ENCODE measurements at regions not wholly inside any gene's neighbourhood (a gene's known extent, or its start where the extent isn't known, plus 50 kb on each side); places are given as distances from the start of the nearest gene placed in this dataset.

DNA sequence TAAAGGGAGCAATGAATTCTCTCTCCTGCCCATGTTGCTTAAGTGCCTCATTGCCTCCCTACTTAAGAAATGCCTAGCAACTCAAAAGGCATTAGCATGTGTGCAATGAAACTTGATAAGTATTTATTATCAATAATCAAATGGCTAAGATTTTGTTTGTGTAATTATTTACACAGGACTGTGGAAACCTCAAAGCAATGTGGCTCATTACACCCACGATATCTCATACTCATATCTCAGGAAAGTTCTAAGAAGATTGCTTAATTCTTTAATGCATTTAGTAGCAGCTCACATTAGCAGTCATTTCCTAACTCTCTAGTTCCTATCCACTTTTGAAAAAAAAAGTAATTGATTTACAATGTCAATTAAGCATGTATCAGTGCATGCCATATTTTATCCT, 253.3 kb downstream of the DUSP10 start:
- peaks cover 3% of the 10 kb centered on the region for H3K27me3 ChIP-seq (ENCODE audit: control insufficient read depth, insufficient read depth, low read length)
- no peak overlapping the region for H3K27ac ChIP-seq (ENCODE audit: low read depth, low read length)
- H3K9ac ChIP-seq (ENCODE audit: low read length), result no peak overlapping the region
- H3K4me1 ChIP-seq (ENCODE audit: control insufficient read depth, insufficient read depth, low read length), result no peaks in the 10 kb centered on the region
- H3K36me3 ChIP-seq (ENCODE audit: control insufficient read depth, insufficient read depth, low read length), result no peaks in the 10 kb centered on the region
- no peak overlapping the region for H3K4me3 ChIP-seq (ENCODE audit: low read length)

DNA sequence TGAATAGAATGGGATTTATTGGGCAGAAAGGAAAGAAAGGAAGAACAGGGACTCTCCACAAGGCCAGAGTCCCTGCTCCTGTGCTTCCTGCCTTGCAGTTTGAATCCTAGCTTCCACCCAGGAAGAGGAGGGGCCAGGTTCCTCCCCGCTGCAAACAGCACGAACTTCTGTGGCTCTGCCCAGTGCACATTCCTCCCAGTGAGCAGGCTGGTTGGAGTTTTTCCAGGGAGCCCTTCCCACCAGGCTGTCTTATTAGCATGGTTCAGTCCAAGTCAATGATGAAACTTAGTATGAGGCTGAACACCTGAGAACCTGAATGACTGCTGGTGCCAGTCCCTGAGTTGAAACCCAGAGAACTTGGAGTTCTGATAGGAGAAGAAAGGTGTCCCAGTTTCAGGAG, 247.2 kb downstream of the DUSP10 start:
- Histone ChIP-seq H3K36me3 (ENCODE audit: control insufficient read depth, insufficient read depth, low read length) (no peaks in the 10 kb centered on the region), H3K9ac (ENCODE audit: low read length) (no peak overlapping the region), H3K27ac (ENCODE audit: low read depth, low read length) (no peak overlapping the region), H3K4me3 (ENCODE audit: low read length) (no peak overlapping the region), H3K27me3 (ENCODE audit: control insufficient read depth, insufficient read depth, low read length) (no peaks in the 10 kb centered on the region), H3K4me1 (ENCODE audit: control insufficient read depth, insufficient read depth, low read length) (no peaks in the 10 kb centered on the region)

DNA sequence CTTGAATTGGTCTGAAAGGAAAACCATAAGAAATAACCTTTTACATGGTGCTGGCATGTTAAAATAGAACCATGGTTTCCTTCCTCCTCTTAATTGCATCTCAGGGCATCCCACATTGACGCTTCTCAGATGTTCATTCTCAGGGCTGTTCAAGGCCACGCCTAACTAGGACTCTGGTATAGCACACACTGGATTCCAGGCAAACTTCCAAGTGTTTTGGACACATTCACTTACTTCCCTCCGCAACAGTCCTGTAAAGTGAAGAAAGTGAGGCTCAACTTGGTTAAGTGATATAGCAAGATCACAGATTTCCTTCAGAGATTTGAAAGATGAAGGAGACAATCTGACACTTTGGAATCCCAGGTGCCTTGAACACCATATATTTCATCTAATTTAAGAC, 244.8 kb downstream of the DUSP10 start:
- Histone ChIP-seq H3K4me1 (ENCODE audit: control insufficient read depth, insufficient read depth, low read length) (no peaks in the 10 kb centered on the region), H3K4me3 (ENCODE audit: low read length) (no peak overlapping the region), H3K36me3 (ENCODE audit: control insufficient read depth, insufficient read depth, low read length) (no peaks in the 10 kb centered on the region), H3K27me3 (ENCODE audit: control insufficient read depth, insufficient read depth, low read length) (no peaks in the 10 kb centered on the region), H3K9ac (ENCODE audit: low read length) (no peak overlapping the region), H3K27ac (ENCODE audit: low read depth, low read length) (no peak overlapping the region)

DNA sequence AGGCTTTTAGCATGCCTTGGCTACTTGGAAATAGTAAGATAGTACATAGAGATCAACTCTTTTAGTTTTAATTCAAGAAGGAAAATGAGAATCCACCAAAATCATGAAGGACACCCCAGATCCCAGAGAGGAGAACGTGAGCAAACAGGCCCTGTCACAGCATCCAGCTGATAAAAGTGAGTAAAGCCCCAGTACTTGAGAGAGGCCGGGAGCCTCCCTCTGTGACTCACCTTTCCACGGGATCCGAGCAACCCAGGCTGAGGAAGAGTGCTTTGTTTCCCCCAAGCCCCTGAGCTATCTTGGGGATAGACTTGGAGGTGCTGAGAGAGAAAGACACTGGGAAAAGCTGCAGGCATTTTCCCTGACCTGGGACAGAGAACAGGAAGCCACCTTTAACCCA, 238.6 kb downstream of the DUSP10 start:
- Histone ChIP-seq H3K27ac (ENCODE audit: low read depth, low read length) (no peak overlapping the region), H3K9ac (ENCODE audit: low read length) (no peak overlapping the region), H3K36me3 (ENCODE audit: control insufficient read depth, insufficient read depth, low read length) (no peaks in the 10 kb centered on the region), H3K4me3 (ENCODE audit: low read length) (no peak overlapping the region), H3K4me1 (ENCODE audit: control insufficient read depth, insufficient read depth, low read length) (no peaks in the 10 kb centered on the region), H3K27me3 (ENCODE audit: control insufficient read depth, insufficient read depth, low read length) (no peaks in the 10 kb centered on the region)

DNA sequence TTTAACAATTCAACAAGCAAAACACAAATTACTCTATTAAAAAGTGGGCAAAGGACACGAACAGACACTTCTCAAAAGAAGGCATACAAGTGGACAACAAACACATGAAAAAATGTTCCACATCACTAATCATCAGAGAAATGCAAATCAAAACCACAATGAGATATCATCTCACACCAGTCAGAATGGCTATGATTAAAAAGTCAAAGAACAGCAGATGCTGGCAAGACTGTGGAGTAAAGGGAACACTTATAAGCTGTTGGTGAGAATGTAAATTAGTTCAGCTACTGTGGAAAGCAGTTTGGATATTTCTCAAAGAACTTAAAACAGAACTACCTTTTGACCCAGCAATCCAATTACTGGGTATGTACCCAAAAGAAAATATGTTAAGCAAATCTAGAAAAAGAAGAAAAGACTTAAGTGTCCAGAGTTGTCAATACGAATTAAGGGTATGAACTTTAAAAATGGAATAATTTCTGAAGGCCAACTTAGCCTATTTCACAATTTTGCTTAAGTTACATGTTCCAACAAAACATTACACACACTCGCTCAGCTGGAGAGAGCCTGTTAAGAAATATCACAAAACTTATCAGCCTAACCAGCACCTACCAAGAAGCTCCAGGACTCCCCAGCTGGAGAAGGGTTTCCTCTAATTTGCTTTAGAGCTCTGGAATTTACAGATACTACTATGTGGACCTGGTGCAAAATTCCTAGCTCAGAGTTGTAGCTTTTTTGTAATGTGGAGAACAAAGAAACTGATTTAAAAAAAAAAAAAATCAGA, 232.1 kb downstream of the DUSP10 start:
- H3K9ac ChIP-seq (ENCODE audit: low read length), result no peak overlapping the region
- H3K4me1 ChIP-seq (ENCODE audit: control insufficient read depth, insufficient read depth, low read length), result no peaks in the 10 kb centered on the region
- H3K27ac ChIP-seq (ENCODE audit: low read depth, low read length), result no peak overlapping the region
- no peaks in the 10 kb centered on the region for H3K36me3 ChIP-seq (ENCODE audit: control insufficient read depth, insufficient read depth, low read length)
- H3K27me3 ChIP-seq (ENCODE audit: control insufficient read depth, insufficient read depth, low read length), result no peaks in the 10 kb centered on the region
- no peak overlapping the region for H3K4me3 ChIP-seq (ENCODE audit: low read length)

DNA sequence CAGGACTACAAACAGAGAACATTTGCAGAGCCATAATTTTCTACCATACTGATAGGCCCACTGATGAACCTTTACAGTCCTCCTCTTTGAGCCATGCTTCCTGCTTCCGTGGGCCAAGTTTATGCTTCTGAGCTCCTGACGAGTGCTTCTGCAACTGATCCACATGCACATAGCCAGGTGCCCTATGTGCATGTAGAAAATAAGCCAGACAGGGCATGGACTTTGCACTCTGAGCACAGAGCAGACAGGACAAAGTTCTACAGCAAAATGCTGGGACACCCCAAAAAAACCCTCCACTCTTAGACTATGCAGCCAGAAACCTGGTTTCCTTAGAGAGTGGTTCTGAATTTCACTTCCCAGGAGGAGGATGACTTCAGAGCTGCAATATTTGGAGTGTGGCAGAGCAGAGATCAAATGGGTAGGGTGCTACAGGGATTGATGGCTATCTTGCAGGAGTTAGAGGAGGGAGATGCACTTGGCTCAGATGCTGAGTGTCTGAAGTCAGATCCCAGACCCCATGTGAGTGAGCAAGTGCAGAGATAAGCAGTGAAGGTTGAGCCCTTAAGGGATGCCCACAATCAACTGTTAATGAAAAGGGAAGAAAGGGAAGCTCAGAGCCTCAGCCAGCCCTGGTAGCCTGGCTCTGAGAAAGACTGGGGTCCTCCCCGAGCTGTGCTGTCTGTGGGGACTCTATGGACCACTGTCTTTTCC, 230.9 kb downstream of the DUSP10 start:
- H3K27me3 ChIP-seq (ENCODE audit: control insufficient read depth, insufficient read depth, low read length), result no peaks in the 10 kb centered on the region
- H3K27ac ChIP-seq (ENCODE audit: low read depth, low read length), result no peak overlapping the region
- no peak overlapping the region for H3K9ac ChIP-seq (ENCODE audit: low read length)
- no peak overlapping the region for H3K4me3 ChIP-seq (ENCODE audit: low read length)
- no peaks in the 10 kb centered on the region for H3K4me1 ChIP-seq (ENCODE audit: control insufficient read depth, insufficient read depth, low read length)
- no peaks in the 10 kb centered on the region for H3K36me3 ChIP-seq (ENCODE audit: control insufficient read depth, insufficient read depth, low read length)

DNA sequence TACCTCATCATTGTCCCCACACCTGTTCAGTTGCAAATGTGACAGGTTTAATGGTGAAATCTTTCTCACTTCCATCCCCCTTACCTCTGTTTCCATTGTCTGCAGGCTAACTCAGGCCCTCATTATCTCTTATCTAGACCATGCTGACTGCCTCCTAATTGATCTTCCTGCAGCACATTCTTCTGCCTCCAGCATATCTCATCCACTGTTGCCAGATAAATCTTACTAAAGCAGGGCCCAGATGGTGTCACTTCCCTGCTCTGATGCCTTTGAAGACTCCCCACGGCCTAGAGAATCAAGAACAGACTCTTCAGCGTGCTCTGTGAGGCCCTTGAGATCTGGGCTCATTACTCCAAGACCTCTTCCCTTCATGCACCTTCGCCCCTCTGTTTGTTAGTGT, 230.1 kb downstream of the DUSP10 start:
- H3K27ac ChIP-seq (ENCODE audit: low read depth, low read length), result no peak overlapping the region
- no peak overlapping the region for H3K9ac ChIP-seq (ENCODE audit: low read length)
- H3K36me3 ChIP-seq (ENCODE audit: control insufficient read depth, insufficient read depth, low read length), result no peaks in the 10 kb centered on the region
- H3K4me1 ChIP-seq (ENCODE audit: control insufficient read depth, insufficient read depth, low read length), result no peaks in the 10 kb centered on the region
- H3K4me3 ChIP-seq (ENCODE audit: low read length), result no peak overlapping the region
- H3K27me3 ChIP-seq (ENCODE audit: control insufficient read depth, insufficient read depth, low read length), result no peaks in the 10 kb centered on the region

DNA sequence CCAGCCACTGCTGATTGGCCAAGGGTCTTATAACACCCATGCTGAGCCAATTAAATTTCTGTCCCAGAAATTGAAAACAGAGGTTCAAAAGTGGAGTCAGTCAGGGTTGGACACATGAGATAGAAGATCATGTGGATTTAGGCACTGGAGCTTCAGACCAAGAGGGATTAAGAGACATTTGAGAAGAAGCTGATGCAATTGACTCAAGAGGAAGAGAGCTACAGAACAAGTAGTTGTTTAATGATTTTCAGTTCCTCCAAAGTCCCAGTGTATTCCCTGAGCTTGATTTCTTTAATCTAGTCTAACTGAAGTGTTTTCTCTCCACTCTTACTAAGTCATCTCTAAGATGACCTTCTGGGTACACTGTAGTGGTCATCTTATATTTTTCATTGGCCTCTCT, 227.1 kb downstream of the DUSP10 start:
- no peaks in the 10 kb centered on the region for H3K4me1 ChIP-seq (ENCODE audit: control insufficient read depth, insufficient read depth, low read length)
- H3K27me3 ChIP-seq (ENCODE audit: control insufficient read depth, insufficient read depth, low read length), result no peaks in the 10 kb centered on the region
- H3K27ac ChIP-seq (ENCODE audit: low read depth, low read length), result no peak overlapping the region
- H3K36me3 ChIP-seq (ENCODE audit: control insufficient read depth, insufficient read depth, low read length), result no peaks in the 10 kb centered on the region
- H3K9ac ChIP-seq (ENCODE audit: low read length), result no peak overlapping the region
- H3K4me3 ChIP-seq (ENCODE audit: low read length), result no peak overlapping the region

DNA sequence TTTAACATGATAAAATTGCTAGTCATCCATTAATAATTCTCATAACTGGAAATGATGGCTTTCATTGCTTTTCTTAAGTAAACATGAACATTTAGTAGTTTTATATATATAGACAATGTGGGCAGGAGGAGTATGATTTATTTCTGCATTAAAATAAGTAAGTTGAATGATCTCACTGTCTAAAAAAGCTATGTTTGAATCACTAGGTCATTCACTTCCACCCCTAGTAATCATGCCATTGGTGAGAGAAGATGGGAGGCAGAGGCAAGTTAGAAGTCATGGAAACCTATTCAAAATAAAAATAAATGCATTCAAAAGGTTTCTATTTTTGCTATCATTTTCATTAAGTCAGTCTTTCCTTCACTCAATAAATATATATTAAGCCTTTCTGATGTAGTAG, 226.4 kb downstream of the DUSP10 start:
- H3K4me3 ChIP-seq (ENCODE audit: low read length), result no peak overlapping the region
- no peaks in the 10 kb centered on the region for H3K36me3 ChIP-seq (ENCODE audit: control insufficient read depth, insufficient read depth, low read length)
- H3K4me1 ChIP-seq (ENCODE audit: control insufficient read depth, insufficient read depth, low read length), result no peaks in the 10 kb centered on the region
- no peak overlapping the region for H3K27ac ChIP-seq (ENCODE audit: low read depth, low read length)
- H3K9ac ChIP-seq (ENCODE audit: low read length), result no peak overlapping the region
- H3K27me3 ChIP-seq (ENCODE audit: control insufficient read depth, insufficient read depth, low read length), result no peaks in the 10 kb centered on the region

DNA sequence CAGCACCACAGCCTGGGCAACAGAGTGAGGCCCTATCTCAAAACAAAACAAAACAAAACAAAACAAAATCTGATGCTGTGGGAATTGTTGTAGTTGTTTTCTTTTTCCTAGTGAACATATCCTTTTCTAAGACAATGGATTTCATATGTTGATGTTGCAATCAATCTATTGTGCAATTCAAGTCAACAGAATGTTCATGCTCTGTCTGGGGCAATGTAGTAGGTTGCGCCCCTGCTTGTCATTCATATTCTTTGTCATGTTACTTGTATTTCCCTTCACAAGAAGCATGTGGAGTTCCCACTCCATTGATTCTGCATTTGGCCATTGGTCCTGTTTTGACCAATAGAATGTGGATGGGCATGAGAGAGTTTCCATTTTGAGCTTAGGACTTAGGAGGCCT, 223.9 kb downstream of the DUSP10 start:
- no peaks in the 10 kb centered on the region for H3K27me3 ChIP-seq (ENCODE audit: control insufficient read depth, insufficient read depth, low read length)
- H3K9ac ChIP-seq (ENCODE audit: low read length), result no peak overlapping the region
- H3K36me3 ChIP-seq (ENCODE audit: control insufficient read depth, insufficient read depth, low read length), result no peaks in the 10 kb centered on the region
- H3K27ac ChIP-seq (ENCODE audit: low read depth, low read length), result no peak overlapping the region
- no peaks in the 10 kb centered on the region for H3K4me1 ChIP-seq (ENCODE audit: control insufficient read depth, insufficient read depth, low read length)
- H3K4me3 ChIP-seq (ENCODE audit: low read length), result no peak overlapping the region

DNA sequence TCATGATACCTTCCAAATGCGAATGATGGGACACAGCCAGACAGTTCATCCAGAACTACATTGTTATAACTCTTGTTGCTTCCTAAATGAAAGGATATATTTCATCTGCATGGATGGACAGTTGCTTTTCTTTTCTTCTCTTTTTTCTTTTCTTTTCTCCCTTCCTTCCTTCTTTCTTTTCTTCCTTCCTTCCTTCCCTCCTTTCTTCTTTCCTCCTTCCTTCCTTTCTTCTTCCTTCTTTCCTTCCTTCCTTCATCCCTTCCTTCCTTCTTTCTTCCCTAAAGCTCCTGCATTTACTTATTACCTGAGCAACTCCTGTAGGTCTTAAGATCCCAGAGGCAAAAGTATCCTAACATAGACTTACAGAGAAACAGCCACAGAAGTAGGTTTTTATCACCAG, 221.6 kb downstream of the DUSP10 start:
- Histone ChIP-seq H3K27ac (ENCODE audit: low read depth, low read length) (no peak overlapping the region), H3K9ac (ENCODE audit: low read length) (no peak overlapping the region), H3K36me3 (ENCODE audit: control insufficient read depth, insufficient read depth, low read length) (no peaks in the 10 kb centered on the region), H3K4me1 (ENCODE audit: control insufficient read depth, insufficient read depth, low read length) (no peaks in the 10 kb centered on the region), H3K27me3 (ENCODE audit: control insufficient read depth, insufficient read depth, low read length) (no peaks in the 10 kb centered on the region), H3K4me3 (ENCODE audit: low read length) (no peak overlapping the region)

DNA sequence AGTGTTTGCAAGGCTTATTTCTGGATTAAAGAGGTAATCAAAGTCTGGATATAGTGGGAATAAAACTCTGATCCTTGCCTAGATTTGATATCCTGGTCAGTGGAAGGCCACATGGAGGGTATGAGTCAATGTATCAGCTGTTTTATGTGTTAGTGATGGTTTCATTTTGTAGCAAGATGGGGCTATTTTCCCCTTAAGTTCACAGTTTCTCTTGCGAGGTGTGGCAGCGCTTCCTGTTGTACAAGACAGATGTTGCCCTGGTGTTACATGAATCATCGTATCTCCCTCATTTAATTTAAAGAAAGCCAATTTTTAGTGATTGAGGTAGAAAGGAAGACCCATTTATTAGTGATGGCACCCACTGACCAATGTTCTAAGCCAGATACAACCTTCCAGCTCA, 220.2 kb downstream of the DUSP10 start:
- Histone ChIP-seq H3K27ac (ENCODE audit: low read depth, low read length) (no peak overlapping the region), H3K36me3 (ENCODE audit: control insufficient read depth, insufficient read depth, low read length) (no peaks in the 10 kb centered on the region), H3K27me3 (ENCODE audit: control insufficient read depth, insufficient read depth, low read length) (no peaks in the 10 kb centered on the region), H3K4me1 (ENCODE audit: control insufficient read depth, insufficient read depth, low read length) (no peaks in the 10 kb centered on the region), H3K4me3 (ENCODE audit: low read length) (no peak overlapping the region), H3K9ac (ENCODE audit: low read length) (no peak overlapping the region)

DNA sequence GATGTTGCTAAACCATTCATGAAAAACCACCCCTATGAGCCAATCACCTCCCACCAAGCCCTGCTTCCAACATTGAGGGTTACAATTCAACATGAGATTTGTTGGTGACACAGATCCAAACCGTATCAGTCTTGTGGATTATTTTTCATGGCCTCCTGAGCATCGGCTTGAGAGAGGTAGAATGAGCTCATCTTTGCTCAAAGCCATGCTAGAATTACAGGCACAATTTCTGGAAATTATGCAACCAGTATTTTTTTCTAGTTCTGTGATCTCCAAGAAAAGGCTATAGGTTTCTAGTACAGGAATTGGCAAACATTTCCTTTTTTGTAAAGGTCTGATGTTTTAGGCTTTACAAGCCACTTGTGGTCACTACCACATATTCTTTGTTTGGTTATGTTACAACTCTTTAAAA, 219.4 kb downstream of the DUSP10 start:
- H3K9ac ChIP-seq (ENCODE audit: low read length), result no peak overlapping the region
- no peak overlapping the region for H3K27ac ChIP-seq (ENCODE audit: low read depth, low read length)
- H3K4me3 ChIP-seq (ENCODE audit: low read length), result no peak overlapping the region
- no peaks in the 10 kb centered on the region for H3K4me1 ChIP-seq (ENCODE audit: control insufficient read depth, insufficient read depth, low read length)
- H3K36me3 ChIP-seq (ENCODE audit: control insufficient read depth, insufficient read depth, low read length), result no peaks in the 10 kb centered on the region
- no peaks in the 10 kb centered on the region for H3K27me3 ChIP-seq (ENCODE audit: control insufficient read depth, insufficient read depth, low read length)

All from rectal smooth muscle tissue (tissue), 1 donor.